RWPE2 (cell line): ENCODE measurements at regions not wholly inside any gene's neighbourhood (a gene's known extent, or its start where the extent isn't known, plus 50 kb on each side); places are given as distances from the start of the nearest gene placed in this dataset.

ENCODE experiments used
- ATAC-seq: fragments of 200-7000 bp; cut with Tn5 transposase; 3 replicates; pipeline ENCODE4 v1.9.1; 2021; ENCODE audit warnings: low read depth
- DNase-seq: peaks from one replicate; pipeline ENCODE4 v3.0.0-alpha.2; 2020; ENCODE audit warnings: low spot score
- H3K27ac ChIP-seq: fragments of 450-650 bp; 2 replicates; pipeline ENCODE4 v1.5.1; 2017; ENCODE audit warnings: mild to moderate bottlenecking; ENCODE audit not compliant: poor library complexity, severe bottlenecking
- H3K27me3 ChIP-seq: fragments of 250-450 bp; sonication (Bioruptor Pico); 2 replicates; pipeline ENCODE4 v1.5.1; 2021; ENCODE audit warnings: mild to moderate bottlenecking, moderate library complexity; ENCODE audit not compliant: insufficient read depth, poor library complexity, severe bottlenecking
- H3K36me3 ChIP-seq: fragments of 250-450 bp; sonication (Bioruptor Pico); 2 replicates; pipeline ENCODE4 v1.5.1; 2020; ENCODE audit warnings: low read depth, mild to moderate bottlenecking, moderate library complexity
- H3K4me1 ChIP-seq: fragments of 250-450 bp; sonication (Bioruptor Pico); 2 replicates; pipeline ENCODE4 v1.5.1; 2021; ENCODE audit warnings: mild to moderate bottlenecking, moderate library complexity; ENCODE audit not compliant: insufficient read depth, poor library complexity, severe bottlenecking
- H3K4me3 ChIP-seq: fragments of 250-450 bp; sonication (Bioruptor Pico); 2 replicates; pipeline ENCODE4 v1.5.1; 2021; ENCODE audit warnings: mild to moderate bottlenecking, moderate library complexity; ENCODE audit not compliant: severe bottlenecking
- H3K9me3 ChIP-seq: fragments of 250-450 bp; sonication (Bioruptor Pico); 2 replicates; pipeline ENCODE4 v1.5.1; 2021; ENCODE audit warnings: mild to moderate bottlenecking, moderate library complexity; ENCODE audit not compliant: severe bottlenecking
- TF ChIP-seq, protein P1 (sequence below): fragments of 450-650 bp; IDR thresholded peaks from one replicate; pipeline ENCODE4 v1.5.1; 2017; ENCODE audit warnings: mild to moderate bottlenecking, moderate library complexity; ENCODE audit not compliant: poor library complexity, severe bottlenecking

DNA sequence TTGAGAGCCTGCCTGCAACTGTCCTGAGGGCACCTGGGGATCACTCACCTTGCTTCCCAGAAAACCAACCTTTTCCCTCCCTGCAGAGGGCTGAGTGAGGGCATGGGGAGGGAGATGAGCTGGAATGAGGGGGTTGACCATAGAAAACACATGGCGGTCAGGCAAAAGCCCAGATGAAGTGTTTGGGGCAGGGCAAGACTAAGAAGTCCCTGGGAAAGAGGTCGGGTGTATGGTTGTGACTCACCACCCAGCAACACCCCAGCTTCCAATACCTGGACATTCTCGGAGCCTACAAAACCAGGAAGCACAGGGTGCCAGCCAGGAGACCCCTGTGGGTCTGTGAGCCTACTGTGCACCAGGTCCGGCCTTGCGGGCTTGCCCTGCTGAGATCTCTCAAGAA lies 95.3 kb upstream of the ATP2B2 start:
- no peaks in the 10 kb centered on the region for H3K4me1 ChIP-seq
- ATAC-seq = 0 out of 3 replicates have a peak, but pooled peaks have one; percentile 19
- no peaks in the 10 kb centered on the region for H3K9me3 ChIP-seq
- TF ChIP-seq, protein P1, sequence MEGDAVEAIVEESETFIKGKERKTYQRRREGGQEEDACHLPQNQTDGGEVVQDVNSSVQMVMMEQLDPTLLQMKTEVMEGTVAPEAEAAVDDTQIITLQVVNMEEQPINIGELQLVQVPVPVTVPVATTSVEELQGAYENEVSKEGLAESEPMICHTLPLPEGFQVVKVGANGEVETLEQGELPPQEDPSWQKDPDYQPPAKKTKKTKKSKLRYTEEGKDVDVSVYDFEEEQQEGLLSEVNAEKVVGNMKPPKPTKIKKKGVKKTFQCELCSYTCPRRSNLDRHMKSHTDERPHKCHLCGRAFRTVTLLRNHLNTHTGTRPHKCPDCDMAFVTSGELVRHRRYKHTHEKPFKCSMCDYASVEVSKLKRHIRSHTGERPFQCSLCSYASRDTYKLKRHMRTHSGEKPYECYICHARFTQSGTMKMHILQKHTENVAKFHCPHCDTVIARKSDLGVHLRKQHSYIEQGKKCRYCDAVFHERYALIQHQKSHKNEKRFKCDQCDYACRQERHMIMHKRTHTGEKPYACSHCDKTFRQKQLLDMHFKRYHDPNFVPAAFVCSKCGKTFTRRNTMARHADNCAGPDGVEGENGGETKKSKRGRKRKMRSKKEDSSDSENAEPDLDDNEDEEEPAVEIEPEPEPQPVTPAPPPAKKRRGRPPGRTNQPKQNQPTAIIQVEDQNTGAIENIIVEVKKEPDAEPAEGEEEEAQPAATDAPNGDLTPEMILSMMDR = no peak
- H3K36me3 ChIP-seq = no peaks in the 10 kb centered on the region
- no peaks in the 10 kb centered on the region for H3K27me3 ChIP-seq
- H3K27ac ChIP-seq = no peak overlapping the region
- H3K4me3 ChIP-seq = no peak overlapping the region
- no peak for DNase-seq

DNA sequence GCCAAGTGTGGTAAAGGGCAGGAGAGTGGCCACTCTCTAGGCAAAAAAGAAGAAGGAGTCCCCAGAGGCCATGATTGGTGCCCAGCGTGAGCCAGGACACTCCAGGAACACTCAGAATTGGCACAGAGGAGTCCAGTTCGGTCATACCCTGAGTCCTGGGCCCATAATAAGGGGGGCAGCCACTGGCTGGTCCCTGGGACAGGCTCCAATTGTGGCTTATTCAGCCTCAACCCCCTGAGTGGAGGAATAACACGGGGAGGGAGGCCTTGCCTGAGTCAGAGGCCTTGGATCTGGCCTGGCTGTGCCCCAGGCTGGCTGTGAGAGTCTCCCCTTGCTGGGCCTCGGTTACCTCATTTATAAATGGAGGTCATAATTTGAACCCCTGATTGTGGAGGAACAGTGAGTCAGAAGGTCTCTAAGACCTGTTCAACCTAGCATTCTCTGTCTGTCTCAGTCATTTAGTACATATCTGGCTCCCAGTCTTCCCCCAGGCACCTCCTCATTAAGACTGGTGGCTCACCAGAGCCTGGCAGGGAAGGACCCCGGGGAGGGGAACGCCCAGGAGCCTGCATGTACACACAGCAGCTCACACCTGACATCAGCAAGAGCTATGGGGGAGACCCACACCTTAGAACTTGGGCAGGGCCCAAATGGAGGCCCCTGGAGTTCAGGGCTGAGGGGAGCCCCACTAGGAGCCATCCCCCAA lies 95.9 kb upstream of the ATP2B2 start:
- Histone ChIP-seq H3K27ac (no peak overlapping the region), H3K27me3 (no peaks in the 10 kb centered on the region), H3K4me1 (no peaks in the 10 kb centered on the region), H3K36me3 (no peaks in the 10 kb centered on the region), H3K4me3 (no peak overlapping the region), H3K9me3 (no peaks in the 10 kb centered on the region)
- TF ChIP-seq, protein P1 = no peak
- ATAC-seq (no peak), DNase-seq (no peak)

DNA sequence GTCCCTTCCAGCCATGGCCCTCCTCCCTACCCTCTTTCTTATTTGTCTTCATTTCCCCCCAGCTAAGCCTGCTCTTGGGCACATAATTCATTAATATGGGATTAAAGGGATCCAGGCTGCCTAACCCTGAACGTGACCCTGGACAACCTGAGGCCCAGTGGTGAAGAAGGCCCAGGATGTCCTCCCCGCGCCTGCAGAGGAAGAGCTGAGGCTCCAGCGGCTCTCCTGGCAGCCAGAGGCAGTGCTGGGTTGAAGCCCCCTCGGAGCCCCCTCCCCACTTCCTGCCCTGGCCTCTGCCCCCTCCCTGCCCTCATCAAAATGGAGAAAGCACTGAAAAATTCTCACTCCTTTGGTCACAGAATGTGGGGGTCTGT lies 96.5 kb upstream of the ATP2B2 start:
- Histone ChIP-seq H3K4me3 (no peak overlapping the region), H3K27me3 (no peaks in the 10 kb centered on the region), H3K4me1 (no peaks in the 10 kb centered on the region), H3K36me3 (no peaks in the 10 kb centered on the region), H3K27ac (no peak overlapping the region), H3K9me3 (no peaks in the 10 kb centered on the region)
- ATAC-seq (no peak), DNase-seq (no peak)
- TF ChIP-seq, protein P1 = no peak

DNA sequence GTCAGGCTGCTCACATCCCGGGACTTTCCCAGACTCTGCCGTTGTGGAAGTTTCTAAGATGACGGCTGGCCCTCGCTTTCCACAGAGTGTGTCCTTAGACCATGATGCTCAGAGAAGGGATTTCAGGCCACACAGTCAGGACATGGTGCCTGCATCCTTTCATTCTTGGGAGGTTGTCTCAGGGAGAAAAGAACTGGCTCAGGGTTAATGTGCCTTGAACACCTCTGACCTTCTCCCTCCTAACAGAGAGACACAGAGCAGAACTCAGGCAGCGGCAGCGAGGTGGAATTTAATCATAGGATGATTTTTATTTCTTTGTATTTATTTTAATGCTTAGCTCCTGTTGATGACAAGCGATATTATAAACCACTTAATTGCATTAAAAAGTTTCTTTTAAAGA lies 96.9 kb upstream of the ATP2B2 start:
- H3K27me3 ChIP-seq = no peaks in the 10 kb centered on the region
- ATAC-seq (no peak), DNase-seq (no peak)

More for the DNA sequence above, 96.9 kb upstream of the ATP2B2 start:
- no peak overlapping the region for H3K27ac ChIP-seq
- H3K4me3 ChIP-seq = no peak overlapping the region
- TF ChIP-seq, protein P1 = no peak
- H3K4me1 ChIP-seq = no peaks in the 10 kb centered on the region
- no peaks in the 10 kb centered on the region for H3K9me3 ChIP-seq
- no peaks in the 10 kb centered on the region for H3K36me3 ChIP-seq
